Skeletal muscle satellite cell (primary cell): ENCODE measurements at regions not wholly inside any gene's neighbourhood (a gene's known extent, or its start where the extent isn't known, plus 50 kb on each side); places are given as distances from the start of the nearest gene placed in this dataset.

Experiments used
- H3K27me3 ChIP-seq: 2 replicates; pipeline ENCODE4 v1.7.0; 2013; ENCODE audit warnings: low read length; ENCODE audit not compliant: control insufficient read depth, insufficient read depth
- H3K36me3 ChIP-seq: 2 replicates; pipeline ENCODE4 v1.7.0; 2013; ENCODE audit warnings: mild to moderate bottlenecking, control low read depth, low read length; ENCODE audit not compliant: insufficient read depth
- H3K4me1 ChIP-seq: 2 replicates; pipeline ENCODE4 v1.7.0; 2013; ENCODE audit warnings: low read length; ENCODE audit not compliant: control insufficient read depth, insufficient read depth
- H3K4me2 ChIP-seq: 2 replicates; pipeline ENCODE4 v1.7.0; 2013; ENCODE audit warnings: mild to moderate bottlenecking, low read length
- H3K4me3 ChIP-seq: 2 replicates; pipeline ENCODE4 v1.7.0; 2013; ENCODE audit warnings: low read length
- H3K9ac ChIP-seq: 2 replicates; pipeline ENCODE4 v1.7.0; 2013; ENCODE audit warnings: mild to moderate bottlenecking, low read depth, low read length, moderate library complexity
- H3K9me3 ChIP-seq: replicated peaks from 2 replicates; pipeline ENCODE4 v1.7.0; 2013; ENCODE audit warnings: mild to moderate bottlenecking, control low read depth, low read length

GRCh38 chr2:52877703-52878102 is 889.9 kb upstream of the CHAC2 start:
- no peak overlapping the region for H3K4me3 ChIP-seq
- no peaks in the 10 kb centered on the region for H3K9me3 ChIP-seq
- no peaks in the 10 kb centered on the region for H3K4me1 ChIP-seq
- H3K9ac ChIP-seq: no peak overlapping the region
- no peaks in the 10 kb centered on the region for H3K36me3 ChIP-seq
- H3K4me2 ChIP-seq: no peak overlapping the region
- H3K27me3 ChIP-seq: no peaks in the 10 kb centered on the region

- Histone ChIP-seq H3K4me2 (no peak overlapping the region), H3K9ac (no peak overlapping the region), H3K4me3 (no peak overlapping the region), H3K4me1 (no peaks in the 10 kb centered on the region), H3K36me3 (no peaks in the 10 kb centered on the region), H3K27me3 (no peaks in the 10 kb centered on the region), H3K9me3 (no peaks in the 10 kb centered on the region)
Observed at GRCh38 chr2:52874466-52875106, 893.0 kb upstream of the CHAC2 start.

- no peak overlapping the region for H3K9ac ChIP-seq
- H3K4me2 ChIP-seq: no peak overlapping the region
- no peaks in the 10 kb centered on the region for H3K9me3 ChIP-seq
- no peaks in the 10 kb centered on the region for H3K27me3 ChIP-seq
- no peak overlapping the region for H3K4me3 ChIP-seq
- no peaks in the 10 kb centered on the region for H3K36me3 ChIP-seq
- no peaks in the 10 kb centered on the region for H3K4me1 ChIP-seq
Observed at GRCh38 chr2:52862801-52863200, 904.8 kb upstream of the CHAC2 start.

- H3K4me3 ChIP-seq: no peak overlapping the region
- H3K9ac ChIP-seq: no peak overlapping the region
Observed at GRCh38 chr2:52861596-52861995, 906.0 kb upstream of the CHAC2 start.

GRCh38 chr2:52859065-52859464 is 908.5 kb upstream of the CHAC2 start:
- H3K9ac ChIP-seq: no peak overlapping the region
- no peaks in the 10 kb centered on the region for H3K27me3 ChIP-seq
- H3K36me3 ChIP-seq: no peaks in the 10 kb centered on the region
- H3K9me3 ChIP-seq: no peaks in the 10 kb centered on the region
- H3K4me1 ChIP-seq: no peaks in the 10 kb centered on the region
- no peak overlapping the region for H3K4me3 ChIP-seq
- H3K4me2 ChIP-seq: no peak overlapping the region

More at GRCh38 chr2:52861596-52861995, 906.0 kb upstream of the CHAC2 start:
- H3K9me3 ChIP-seq: no peaks in the 10 kb centered on the region
- no peaks in the 10 kb centered on the region for H3K36me3 ChIP-seq
- no peaks in the 10 kb centered on the region for H3K4me1 ChIP-seq
- H3K27me3 ChIP-seq: no peaks in the 10 kb centered on the region
- no peak overlapping the region for H3K4me2 ChIP-seq

GRCh38 chr2:52857722-52858121 is 909.9 kb upstream of the CHAC2 start:
- Histone ChIP-seq H3K36me3 (no peaks in the 10 kb centered on the region), H3K4me2 (no peak overlapping the region), H3K9me3 (peaks cover 4% of the 10 kb centered on the region), H3K4me1 (no peaks in the 10 kb centered on the region), H3K4me3 (no peak overlapping the region), H3K27me3 (no peaks in the 10 kb centered on the region), H3K9ac (no peak overlapping the region)

GRCh38 chr2:52852006-52852405 is 915.6 kb upstream of the CHAC2 start:
- no peak overlapping the region for H3K4me3 ChIP-seq
- no peak overlapping the region for H3K9ac ChIP-seq
- H3K27me3 ChIP-seq: no peaks in the 10 kb centered on the region
- H3K9me3 ChIP-seq: peaks cover 4% of the 10 kb centered on the region
- no peaks in the 10 kb centered on the region for H3K36me3 ChIP-seq
- no peaks in the 10 kb centered on the region for H3K4me1 ChIP-seq
- H3K4me2 ChIP-seq: no peak overlapping the region

- Histone ChIP-seq H3K4me3 (no peak overlapping the region), H3K9me3 (no peaks in the 10 kb centered on the region), H3K27me3 (no peaks in the 10 kb centered on the region), H3K36me3 (no peaks in the 10 kb centered on the region), H3K4me2 (no peak overlapping the region), H3K4me1 (no peaks in the 10 kb centered on the region), H3K9ac (no peak overlapping the region)
Observed at GRCh38 chr2:52844701-52845423, 922.7 kb upstream of the CHAC2 start.

- Histone ChIP-seq H3K4me2 (no peak overlapping the region), H3K4me1 (no peaks in the 10 kb centered on the region), H3K36me3 (no peaks in the 10 kb centered on the region), H3K27me3 (no peaks in the 10 kb centered on the region), H3K9ac (no peak overlapping the region), H3K9me3 (peaks cover 5% of the 10 kb centered on the region), H3K4me3 (no peak overlapping the region)
Observed at GRCh38 chr2:52835909-52836308, 931.7 kb upstream of the CHAC2 start.

- Histone ChIP-seq H3K9me3 (no peaks in the 10 kb centered on the region), H3K27me3 (no peaks in the 10 kb centered on the region), H3K4me3 (no peak overlapping the region), H3K36me3 (no peaks in the 10 kb centered on the region), H3K4me2 (no peak overlapping the region), H3K9ac (no peak overlapping the region), H3K4me1 (no peaks in the 10 kb centered on the region)
Observed at GRCh38 chr2:52831216-52831615, 936.4 kb upstream of the CHAC2 start.

GRCh38 chr2:52828112-52828511 is 939.5 kb upstream of the CHAC2 start:
- Histone ChIP-seq H3K9ac (no peak overlapping the region), H3K4me2 (no peak overlapping the region), H3K9me3 (no peaks in the 10 kb centered on the region), H3K27me3 (no peaks in the 10 kb centered on the region), H3K36me3 (no peaks in the 10 kb centered on the region), H3K4me3 (no peak overlapping the region), H3K4me1 (no peaks in the 10 kb centered on the region)

- H3K27me3 ChIP-seq: no peaks in the 10 kb centered on the region
- H3K4me1 ChIP-seq: no peaks in the 10 kb centered on the region
Observed at GRCh38 chr2:52821631-52822030, 946.0 kb upstream of the CHAC2 start.

More at GRCh38 chr2:52821631-52822030, 946.0 kb upstream of the CHAC2 start:
- no peak overlapping the region for H3K4me3 ChIP-seq
- no peaks in the 10 kb centered on the region for H3K36me3 ChIP-seq
- no peaks in the 10 kb centered on the region for H3K9me3 ChIP-seq
- H3K4me2 ChIP-seq: no peak overlapping the region
- no peak overlapping the region for H3K9ac ChIP-seq
